ENCODE measurements at regions not wholly inside any gene's neighbourhood (a gene's known extent, or its start where the extent isn't known, plus 50 kb on each side); places are given as distances from the start of the nearest gene placed in this dataset.

DNA sequence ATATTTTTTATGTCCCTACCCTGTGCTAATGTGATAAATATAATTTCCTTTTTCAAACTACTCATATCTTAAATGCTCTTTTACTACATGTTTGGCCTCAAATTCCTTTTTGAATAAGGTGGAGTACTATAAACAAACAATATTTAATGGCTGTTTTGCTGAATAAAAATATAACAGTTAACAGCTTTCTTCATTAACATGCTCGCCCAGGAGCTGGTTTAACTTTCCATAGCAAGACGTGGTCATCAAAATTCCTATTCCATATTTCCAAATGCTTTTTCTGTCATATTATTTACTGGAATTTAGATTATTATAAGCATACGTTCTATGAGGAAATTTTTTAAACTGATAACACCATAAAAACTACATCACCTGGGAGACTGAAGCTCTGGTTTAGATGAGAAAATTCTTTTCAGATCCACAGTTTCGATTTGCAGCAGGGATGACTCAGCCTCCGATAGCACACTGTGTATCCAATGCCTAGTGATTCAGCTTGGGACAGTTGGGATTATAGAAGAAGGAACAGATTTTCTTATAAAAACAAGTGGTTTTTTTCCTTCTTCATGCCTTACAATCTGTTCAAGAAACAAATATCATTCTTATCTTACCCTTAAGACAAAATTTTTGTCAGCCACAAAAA is 129.1 kb downstream of the FBXO8 start:
- Histone ChIP-seq H3K27ac (no peak overlapping the region), H3K36me3 (no peaks in the 10 kb centered on the region), H4K20me1 (no peaks in the 10 kb centered on the region), H3K27me3 (no peaks in the 10 kb centered on the region), H3K4me3 (no peak overlapping the region), H3K4me1 (no peaks in the 10 kb centered on the region), H3K9me3 (no peaks in the 10 kb centered on the region), H3K9ac (no peak overlapping the region), H3K4me2 (no peak overlapping the region)
- TF ChIP-seq Cebpa-rat (IDR thresholded peaks at IDR 0.05): no peak

DNA sequence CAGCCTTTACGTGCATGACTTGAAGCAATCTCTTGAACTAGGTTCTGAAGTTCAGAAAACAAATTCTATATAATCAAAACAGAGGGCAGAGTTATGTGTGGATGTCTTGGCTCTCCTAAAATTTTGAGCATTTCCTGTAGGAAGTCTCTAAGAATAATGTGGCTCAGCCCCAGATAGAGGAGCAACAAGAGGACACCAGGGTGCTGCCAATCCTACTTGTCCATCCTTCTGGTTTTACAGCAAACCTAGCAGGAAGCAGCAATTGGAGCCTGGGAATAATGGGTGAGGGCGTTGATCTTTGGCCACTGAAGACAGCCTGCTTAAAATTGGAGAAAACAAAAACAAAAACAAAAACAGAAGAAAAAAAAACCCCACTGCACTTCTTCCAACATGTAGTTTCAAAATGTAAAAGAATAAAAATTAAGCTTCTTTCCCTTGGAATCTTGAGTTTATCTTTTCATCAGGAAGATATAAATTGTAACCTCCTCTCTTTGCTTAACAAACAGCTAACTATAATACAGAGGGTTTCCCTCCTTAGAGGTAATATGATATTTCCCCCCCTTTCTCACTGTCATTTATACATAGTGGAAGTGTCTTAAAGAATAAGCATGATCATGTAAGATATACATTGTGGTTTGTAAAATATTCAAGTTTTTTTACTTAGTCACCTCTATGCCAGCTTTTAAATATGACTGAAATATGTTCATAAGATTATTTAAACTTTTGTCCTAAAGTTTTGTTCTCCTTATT is 130.6 kb downstream of the FBXO8 start:
- no peaks in the 10 kb centered on the region for H4K20me1 ChIP-seq
- no peak overlapping the region for H3K4me3 ChIP-seq
- H3K4me1 ChIP-seq: no peaks in the 10 kb centered on the region
- H3K27ac ChIP-seq: no peak overlapping the region
- no peak overlapping the region for H3K4me2 ChIP-seq
- no peak for TF ChIP-seq Cebpa-rat (IDR thresholded peaks at IDR 0.05)
- H3K9me3 ChIP-seq: no peaks in the 10 kb centered on the region
- H3K27me3 ChIP-seq: no peaks in the 10 kb centered on the region
- H3K36me3 ChIP-seq: no peaks in the 10 kb centered on the region
- no peak overlapping the region for H3K9ac ChIP-seq

GRCh38 chr4:174147863-174148262 is 135.6 kb downstream of the FBXO8 start:
- Histone ChIP-seq H3K4me2 (no peak overlapping the region), H3K9ac (no peak overlapping the region), H3K27ac (no peak overlapping the region), H4K20me1 (no peaks in the 10 kb centered on the region), H3K27me3 (no peaks in the 10 kb centered on the region), H3K36me3 (no peaks in the 10 kb centered on the region), H3K4me3 (no peak overlapping the region), H3K9me3 (no peaks in the 10 kb centered on the region), H3K4me1 (no peaks in the 10 kb centered on the region)
- no peak for TF ChIP-seq Cebpa-rat (IDR thresholded peaks at IDR 0.05)

- H3K4me1 ChIP-seq: no peaks in the 10 kb centered on the region
- no peaks in the 10 kb centered on the region for H3K36me3 ChIP-seq
- H3K4me3 ChIP-seq: no peak overlapping the region
- no peaks in the 10 kb centered on the region for H3K27me3 ChIP-seq
- no peak overlapping the region for H3K4me2 ChIP-seq
- no peaks in the 10 kb centered on the region for H3K9me3 ChIP-seq
- H4K20me1 ChIP-seq: no peaks in the 10 kb centered on the region
- no peak overlapping the region for H3K9ac ChIP-seq
- TF ChIP-seq Cebpa-rat (IDR thresholded peaks at IDR 0.05): no peak
- H3K27ac ChIP-seq: no peak overlapping the region
These were observed 139.4 kb downstream of the FBXO8 start for GRCh38 chr4:174144106-174144505.

- Histone ChIP-seq H3K36me3 (no peaks in the 10 kb centered on the region), H3K4me2 (no peak overlapping the region), H3K4me1 (no peaks in the 10 kb centered on the region), H3K9ac (no peak overlapping the region), H3K9me3 (no peaks in the 10 kb centered on the region), H4K20me1 (no peaks in the 10 kb centered on the region), H3K27ac (no peak overlapping the region), H3K4me3 (no peak overlapping the region), H3K27me3 (no peaks in the 10 kb centered on the region)
- TF ChIP-seq Cebpa-rat (IDR thresholded peaks at IDR 0.05): no peak
These were observed 141.6 kb downstream of the FBXO8 start for GRCh38 chr4:174141876-174142275.

GRCh38 chr4:174138616-174139015 is 144.9 kb downstream of the FBXO8 start:
- Histone ChIP-seq H4K20me1 (no peaks in the 10 kb centered on the region), H3K4me2 (no peak overlapping the region), H3K27me3 (no peaks in the 10 kb centered on the region), H3K9me3 (no peaks in the 10 kb centered on the region), H3K4me3 (no peak overlapping the region), H3K4me1 (no peaks in the 10 kb centered on the region), H3K9ac (no peak overlapping the region), H3K36me3 (no peaks in the 10 kb centered on the region), H3K27ac (no peak overlapping the region)
- TF ChIP-seq Cebpa-rat (IDR thresholded peaks at IDR 0.05): no peak

- Histone ChIP-seq H3K9me3 (no peaks in the 10 kb centered on the region), H3K27ac (no peak overlapping the region), H3K36me3 (no peaks in the 10 kb centered on the region), H4K20me1 (no peaks in the 10 kb centered on the region), H3K4me1 (no peaks in the 10 kb centered on the region), H3K4me2 (no peak overlapping the region), H3K4me3 (no peak overlapping the region), H3K27me3 (no peaks in the 10 kb centered on the region), H3K9ac (no peak overlapping the region)
- TF ChIP-seq Cebpa-rat (IDR thresholded peaks at IDR 0.05): no peak
These were observed 145.8 kb downstream of the FBXO8 start for GRCh38 chr4:174137698-174138097.

DNA sequence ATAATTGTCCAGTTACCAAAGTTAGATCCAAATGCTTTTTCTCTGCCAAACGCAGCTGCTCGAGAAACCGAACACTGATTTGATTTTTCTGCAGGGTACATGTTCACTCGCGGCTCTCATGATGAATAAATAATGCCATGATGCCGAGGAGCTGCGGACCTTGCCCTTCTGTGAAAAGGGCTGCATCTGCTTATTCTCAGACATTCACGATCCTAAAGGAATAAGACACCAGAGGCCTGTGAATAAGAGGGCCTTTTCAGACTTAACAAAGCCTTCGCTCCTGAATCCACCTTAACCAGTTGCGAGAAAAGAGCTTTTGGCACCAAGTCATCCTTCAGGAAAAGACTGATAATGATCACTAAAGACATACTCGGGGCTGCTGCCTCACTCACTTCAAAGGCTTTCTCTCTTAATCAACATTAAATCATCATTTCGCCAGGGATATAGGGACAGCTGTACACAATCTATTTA is 147.5 kb downstream of the FBXO8 start:
- no peaks in the 10 kb centered on the region for H3K36me3 ChIP-seq
- H4K20me1 ChIP-seq: no peaks in the 10 kb centered on the region
- no peak overlapping the region for H3K4me2 ChIP-seq

DNA sequence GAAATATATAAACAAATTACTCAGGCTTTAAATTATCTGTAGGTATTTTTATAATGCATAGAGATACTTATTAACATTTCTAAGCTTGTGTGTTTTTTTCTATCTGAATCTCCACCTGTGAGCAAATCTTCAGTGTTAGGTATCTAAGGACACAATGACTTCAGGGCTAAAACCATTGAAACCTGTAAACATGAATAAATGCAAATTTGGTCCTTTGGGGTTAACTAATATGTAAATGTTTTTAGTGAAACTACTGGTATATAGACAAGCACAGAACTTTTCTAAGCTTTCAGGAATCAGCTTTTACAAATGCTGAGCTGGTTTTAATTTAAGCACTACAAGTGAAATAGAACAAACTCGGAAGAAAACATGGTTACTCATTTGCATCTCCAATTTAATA is 147.9 kb downstream of the FBXO8 start:
- no peaks in the 10 kb centered on the region for H3K9me3 ChIP-seq
- TF ChIP-seq Cebpa-rat (IDR thresholded peaks at IDR 0.05): no peak
- no peak overlapping the region for H3K9ac ChIP-seq
- no peaks in the 10 kb centered on the region for H3K4me1 ChIP-seq
- H3K27ac ChIP-seq: no peak overlapping the region
- H3K36me3 ChIP-seq: no peaks in the 10 kb centered on the region
- no peaks in the 10 kb centered on the region for H4K20me1 ChIP-seq
- no peak overlapping the region for H3K4me2 ChIP-seq
- no peak overlapping the region for H3K4me3 ChIP-seq
- no peaks in the 10 kb centered on the region for H3K27me3 ChIP-seq

More for the DNA sequence above, 147.5 kb downstream of the FBXO8 start:
- Histone ChIP-seq H3K4me1 (no peaks in the 10 kb centered on the region), H3K9me3 (no peaks in the 10 kb centered on the region), H3K9ac (no peak overlapping the region), H3K27ac (no peak overlapping the region), H3K27me3 (no peaks in the 10 kb centered on the region), H3K4me3 (no peak overlapping the region)
- TF ChIP-seq Cebpa-rat (IDR thresholded peaks at IDR 0.05): no peak

- Histone ChIP-seq H3K4me3 (no peak overlapping the region), H3K9ac (no peak overlapping the region), H3K9me3 (no peaks in the 10 kb centered on the region), H3K27ac (no peak overlapping the region), H3K27me3 (no peaks in the 10 kb centered on the region), H3K4me1 (no peaks in the 10 kb centered on the region), H4K20me1 (no peaks in the 10 kb centered on the region), H3K36me3 (no peaks in the 10 kb centered on the region), H3K4me2 (no peak overlapping the region)
- no peak for TF ChIP-seq Cebpa-rat (IDR thresholded peaks at IDR 0.05)
These were observed 149.1 kb downstream of the FBXO8 start for GRCh38 chr4:174134361-174134760.

Measured in BLaER1 (cell line).